B cell (primary cell): ENCODE measurements at regions not wholly inside any gene's neighbourhood (a gene's known extent, or its start where the extent isn't known, plus 50 kb on each side); places are given as distances from the start of the nearest gene placed in this dataset.

Experiments used
- EZH2 ChIP-seq: IDR thresholded peaks from 2 replicates; pipeline ENCODE4 v1.6.1; 2012; ENCODE audit warnings: borderline replicate concordance, low read depth, mild to moderate bottlenecking, moderate library complexity, low read length; ENCODE audit not compliant: insufficient read depth, poor library complexity, severe bottlenecking
- TF ChIP-seq, protein P1 (sequence below): fragments of 200-600 bp; IDR thresholded peaks from one replicate; pipeline ENCODE4 v1.8.0; 2022; ENCODE audit warnings: antibody characterized with exemption, mild to moderate bottlenecking

- TF ChIP-seq, protein P1, sequence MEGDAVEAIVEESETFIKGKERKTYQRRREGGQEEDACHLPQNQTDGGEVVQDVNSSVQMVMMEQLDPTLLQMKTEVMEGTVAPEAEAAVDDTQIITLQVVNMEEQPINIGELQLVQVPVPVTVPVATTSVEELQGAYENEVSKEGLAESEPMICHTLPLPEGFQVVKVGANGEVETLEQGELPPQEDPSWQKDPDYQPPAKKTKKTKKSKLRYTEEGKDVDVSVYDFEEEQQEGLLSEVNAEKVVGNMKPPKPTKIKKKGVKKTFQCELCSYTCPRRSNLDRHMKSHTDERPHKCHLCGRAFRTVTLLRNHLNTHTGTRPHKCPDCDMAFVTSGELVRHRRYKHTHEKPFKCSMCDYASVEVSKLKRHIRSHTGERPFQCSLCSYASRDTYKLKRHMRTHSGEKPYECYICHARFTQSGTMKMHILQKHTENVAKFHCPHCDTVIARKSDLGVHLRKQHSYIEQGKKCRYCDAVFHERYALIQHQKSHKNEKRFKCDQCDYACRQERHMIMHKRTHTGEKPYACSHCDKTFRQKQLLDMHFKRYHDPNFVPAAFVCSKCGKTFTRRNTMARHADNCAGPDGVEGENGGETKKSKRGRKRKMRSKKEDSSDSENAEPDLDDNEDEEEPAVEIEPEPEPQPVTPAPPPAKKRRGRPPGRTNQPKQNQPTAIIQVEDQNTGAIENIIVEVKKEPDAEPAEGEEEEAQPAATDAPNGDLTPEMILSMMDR = no peak
- no peak for TF ChIP-seq EZH2
Observed at GRCh38 chr1:59012378-59012777, 228.5 kb upstream of the JUN start.
